Adrenal gland (tissue), 5 donors: ENCODE measurements at regions not wholly inside any gene's neighbourhood (a gene's known extent, or its start where the extent isn't known, plus 50 kb on each side); places are given as distances from the start of the nearest gene placed in this dataset.

Source experiments
- CTCF ChIP-seq, 6 experiments: fragments of 450-650 bp in 4 of 6; fragments of 200-600 bp in 2 of 6; sonication (generic) in 1 of 6; IDR thresholded peaks; 1 replicate in 5 of 6; 2 replicates in 1 of 6; pipeline versions ENCODE4 v1.5.1 to v1.8.0; 2016 to 2021; ENCODE audit warnings: antibody characterized with exemption in 6 of 6, mild to moderate bottlenecking in 2 of 6, moderate library complexity in 1 of 6
- POLR2A ChIP-seq, 2 donors: fragments of 450-650 bp; IDR thresholded peaks; one replicate each; pipeline ENCODE4 v1.6.1; 2017; ENCODE audit warnings: antibody characterized with exemption in 2 of 2, mild to moderate bottlenecking in 2 of 2, moderate library complexity in 1 of 2
- donor health status: DM: no; HTN: no; CAD: no.

GRCh38 chr2:76478266-76479035, 767.7 kb upstream of the GCFC2 start:
- TF ChIP-seq CTCF (IDR thresholded peaks at IDR 0.05), result no peak
- TF ChIP-seq POLR2A (IDR thresholded peaks at IDR 0.05), result no peak
